Body of pancreas (tissue), 4 donors: ENCODE measurements at regions not wholly inside any gene's neighbourhood (a gene's known extent, or its start where the extent isn't known, plus 50 kb on each side); places are given as distances from the start of the nearest gene placed in this dataset.

Experiments used
- ATAC-seq: fragments of 150-250 bp; one replicate; pipeline ENCODE4 v1.9.1; 2016
- DNase-seq, 4 donors: peaks; one replicate each; pipeline ENCODE4 v3.0.0-alpha.2; 2019
- H3K27ac ChIP-seq, 4 donors: fragments of 200-600 bp; sonication (generic); 1 replicate in 3 of 4; 2 replicates in 1 of 4; pipeline versions ENCODE4 v1.5.1 to v1.6.1; 2016 to 2019; ENCODE audit warnings: mild to moderate bottlenecking in 1 of 4, mixed read lengths in 1 of 4, moderate library complexity in 1 of 4
- H3K27me3 ChIP-seq, 2 donors: fragments of 200-600 bp; sonication (generic); one replicate each; pipeline ENCODE4 v1.6.0; 2016; ENCODE audit warnings: mild to moderate bottlenecking in 1 of 2
- H3K36me3 ChIP-seq, 2 donors: fragments of 200-600 bp; sonication (generic); replicated peaks in 1 of 2; 2 replicates each; pipeline ENCODE4 v1.5.1; 2016; ENCODE audit warnings: low read depth in 2 of 2; ENCODE audit not compliant: insufficient read depth in 1 of 2
- H3K4me1 ChIP-seq: fragments of 200-600 bp; sonication (generic); one replicate; pipeline ENCODE4 v1.6.0; 2016
- H3K4me3 ChIP-seq, 2 donors: fragments of 200-600 bp; sonication (generic); 1 replicate in 1 of 2; 2 replicates in 1 of 2; pipeline ENCODE4 v1.5.1; 2016 to 2019
- H3K9me3 ChIP-seq, 3 donors: fragments of 200-600 bp; sonication (generic); 1 replicate in 2 of 3; 2 replicates in 1 of 3; pipeline ENCODE4 v1.5.1; 2016
- POLR2A ChIP-seq, 3 donors: fragments of 450-650 bp; IDR thresholded peaks; one replicate each; pipeline ENCODE4 v1.6.1; 2016; ENCODE audit warnings: antibody characterized with exemption in 3 of 3, mild to moderate bottlenecking in 2 of 3
- WGBS, 2 donors: methylation state at CpG; one replicate each; pipeline ENCODE4 v1.1.5; 2017; 5-methylcytosine and 5-hydroxymethylcytosine counted together
- intact Hi-C: fragments of 100-400 bp; cut with DNase I; formaldehyde crosslinking; loops from one replicate; pipeline ENCODE4 v1.15.1; 2023
- TF ChIP-seq, protein P1 (sequence below), 7 experiments: fragments of 450-650 bp in 4 of 7; fragments of 200-600 bp in 3 of 7; sonication (generic) in 3 of 7; IDR thresholded peaks; one replicate each; pipeline ENCODE4 v1.5.1; 2016 to 2019; ENCODE audit warnings: antibody characterized with exemption in 7 of 7

DNA sequence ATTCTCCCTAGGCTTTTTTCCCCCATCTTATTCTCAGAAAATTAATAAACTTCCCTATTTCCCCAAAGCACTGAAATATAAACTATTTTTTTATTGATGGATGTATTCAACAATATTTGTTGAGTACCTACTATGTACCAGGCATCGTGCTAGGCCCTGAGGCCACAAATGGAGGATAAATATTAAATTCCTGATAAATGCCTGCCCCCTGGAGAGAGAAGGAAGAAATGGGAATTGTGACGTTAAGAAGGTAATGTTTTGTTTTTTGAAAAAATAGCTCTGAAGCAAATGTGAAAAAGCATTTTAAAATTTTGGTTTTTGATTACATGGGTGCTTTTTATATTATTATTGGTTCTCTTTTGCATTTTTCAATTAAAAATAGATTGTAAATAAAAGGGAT is 60.5 kb upstream of the DPT start:
- intact Hi-C loops: no loop called here
- 47 to 53% methylated on average over 2 of the region's 2 CpGs for WGBS, 2 donors

DNA sequence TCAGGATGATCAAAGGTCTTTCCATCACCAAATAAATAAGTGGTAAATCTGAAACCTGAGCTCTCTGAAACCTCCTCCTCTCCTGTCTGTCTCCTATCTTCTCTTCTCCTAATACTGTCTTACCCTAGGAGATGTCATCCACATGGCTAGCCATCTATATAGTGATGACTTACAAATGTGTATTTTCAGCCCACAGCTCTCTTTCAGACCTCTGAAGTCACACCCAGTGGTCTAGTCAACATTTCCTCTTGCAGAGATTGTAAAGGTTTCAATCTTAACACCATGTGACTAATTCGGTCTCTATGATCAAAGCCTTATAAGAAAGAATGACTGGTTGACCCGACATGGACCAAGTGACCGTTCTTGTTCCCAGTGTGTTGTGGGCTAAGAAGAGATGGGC is 63.1 kb upstream of the DPT start:
- DNase-seq (no peak), ATAC-seq (no peak)
- Histone ChIP-seq H3K9me3 (no peaks in the 10 kb centered on the region), H3K36me3 (no peaks in the 10 kb centered on the region), H3K4me3 (no peak overlapping the region), H3K27me3 (no peaks in the 10 kb centered on the region), H3K4me1 (no peaks in the 10 kb centered on the region), H3K27ac (no peak overlapping the region)
- WGBS, 2 donors: 73 to 76% methylated on average over 3 of the region's 3 CpGs
- intact Hi-C loops: no loop called here
- no peak for TF ChIP-seq POLR2A (IDR thresholded peaks at IDR 0.05)
- TF ChIP-seq, protein P1, sequence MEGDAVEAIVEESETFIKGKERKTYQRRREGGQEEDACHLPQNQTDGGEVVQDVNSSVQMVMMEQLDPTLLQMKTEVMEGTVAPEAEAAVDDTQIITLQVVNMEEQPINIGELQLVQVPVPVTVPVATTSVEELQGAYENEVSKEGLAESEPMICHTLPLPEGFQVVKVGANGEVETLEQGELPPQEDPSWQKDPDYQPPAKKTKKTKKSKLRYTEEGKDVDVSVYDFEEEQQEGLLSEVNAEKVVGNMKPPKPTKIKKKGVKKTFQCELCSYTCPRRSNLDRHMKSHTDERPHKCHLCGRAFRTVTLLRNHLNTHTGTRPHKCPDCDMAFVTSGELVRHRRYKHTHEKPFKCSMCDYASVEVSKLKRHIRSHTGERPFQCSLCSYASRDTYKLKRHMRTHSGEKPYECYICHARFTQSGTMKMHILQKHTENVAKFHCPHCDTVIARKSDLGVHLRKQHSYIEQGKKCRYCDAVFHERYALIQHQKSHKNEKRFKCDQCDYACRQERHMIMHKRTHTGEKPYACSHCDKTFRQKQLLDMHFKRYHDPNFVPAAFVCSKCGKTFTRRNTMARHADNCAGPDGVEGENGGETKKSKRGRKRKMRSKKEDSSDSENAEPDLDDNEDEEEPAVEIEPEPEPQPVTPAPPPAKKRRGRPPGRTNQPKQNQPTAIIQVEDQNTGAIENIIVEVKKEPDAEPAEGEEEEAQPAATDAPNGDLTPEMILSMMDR (IDR thresholded peaks at IDR 0.05): no peak

More for the DNA sequence above, 60.5 kb upstream of the DPT start:
- no peaks in the 10 kb centered on the region for H3K27me3 ChIP-seq
- no peaks in the 10 kb centered on the region for H3K4me1 ChIP-seq
- no peak overlapping the region for H3K4me3 ChIP-seq
- TF ChIP-seq, protein P1 (IDR thresholded peaks at IDR 0.05): peak in 4 of 7 experiments; percentile 20 to 47 (median 28)
- TF ChIP-seq POLR2A (IDR thresholded peaks at IDR 0.05): no peak
- no peaks in the 10 kb centered on the region for H3K9me3 ChIP-seq
- no peaks in the 10 kb centered on the region for H3K36me3 ChIP-seq
- no peak for ATAC-seq
- no peak overlapping the region for H3K27ac ChIP-seq
- DNase-seq: no peak

DNA sequence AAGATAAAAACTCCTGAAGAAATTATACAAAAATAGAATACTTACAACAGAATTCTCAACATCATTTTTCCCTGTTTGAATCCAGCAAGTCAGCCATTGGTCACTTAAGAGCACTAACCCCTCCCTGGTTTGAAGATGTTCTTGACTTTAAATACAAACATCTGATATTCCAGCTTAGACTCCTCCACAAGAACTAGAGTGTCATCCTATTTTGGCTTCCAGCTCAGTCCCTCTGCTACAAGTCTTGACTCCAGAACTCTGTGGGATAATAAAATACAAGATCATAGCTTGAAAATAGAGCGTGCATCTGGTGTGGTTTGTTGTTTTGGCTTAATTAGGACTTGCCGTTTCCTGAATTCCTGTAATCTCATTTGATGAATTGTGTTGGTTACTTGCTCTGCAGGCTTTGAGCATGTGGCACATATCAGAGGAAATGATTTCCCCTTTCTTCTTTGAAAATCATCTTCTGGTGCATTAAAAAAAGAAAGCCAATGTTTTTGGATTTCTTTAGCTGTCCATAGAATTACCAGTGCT is 63.7 kb upstream of the DPT start:
- DNase-seq (no peak), ATAC-seq (no peak)
- no peaks in the 10 kb centered on the region for H3K36me3 ChIP-seq
- H3K27ac ChIP-seq: no peak overlapping the region
- H3K9me3 ChIP-seq: no peaks in the 10 kb centered on the region
- WGBS, 2 donors: 46 to 50% methylated on average over 2 of the region's 2 CpGs
- H3K4me1 ChIP-seq: no peaks in the 10 kb centered on the region
- H3K4me3 ChIP-seq: no peak overlapping the region
- TF ChIP-seq, protein P1 (IDR thresholded peaks at IDR 0.05): no peak
- no peak for TF ChIP-seq POLR2A (IDR thresholded peaks at IDR 0.05)
- intact Hi-C loops: no loop called here
- H3K27me3 ChIP-seq: no peaks in the 10 kb centered on the region

DNA sequence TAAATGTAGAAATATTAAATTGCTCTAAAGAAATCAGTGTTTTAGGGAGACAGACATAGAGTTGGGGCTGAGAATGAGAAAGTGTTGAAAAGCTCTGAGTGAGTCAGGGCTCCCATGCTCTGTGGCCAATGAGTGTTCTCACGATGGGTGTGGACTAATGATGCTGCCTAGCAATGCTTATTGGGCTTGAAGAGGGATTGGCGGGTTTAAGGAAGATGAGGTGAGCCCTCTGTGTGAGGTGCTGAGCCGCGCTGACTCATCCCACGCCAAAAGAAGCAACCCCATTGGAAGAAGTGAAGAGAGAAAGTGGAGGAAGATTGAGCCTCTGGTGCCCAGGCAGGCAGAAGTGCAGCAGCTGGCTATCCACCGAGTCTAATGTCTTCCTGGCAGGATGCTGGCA is 65.1 kb upstream of the DPT start:
- TF ChIP-seq, protein P1 (IDR thresholded peaks at IDR 0.05): no peak
- TF ChIP-seq POLR2A (IDR thresholded peaks at IDR 0.05): no peak
- H3K27ac ChIP-seq: no peak overlapping the region
- H3K36me3 ChIP-seq: no peaks in the 10 kb centered on the region
- no peak overlapping the region for H3K4me3 ChIP-seq
- no peaks in the 10 kb centered on the region for H3K27me3 ChIP-seq
- no peaks in the 10 kb centered on the region for H3K9me3 ChIP-seq
- peaks cover 2% of the 10 kb centered on the region for H3K4me1 ChIP-seq
- no peak for DNase-seq
- no peak for ATAC-seq
- WGBS, 2 donors: 90 to 94% methylated on average over 6 of the region's 6 CpGs
- intact Hi-C loops: no loop called here

DNA sequence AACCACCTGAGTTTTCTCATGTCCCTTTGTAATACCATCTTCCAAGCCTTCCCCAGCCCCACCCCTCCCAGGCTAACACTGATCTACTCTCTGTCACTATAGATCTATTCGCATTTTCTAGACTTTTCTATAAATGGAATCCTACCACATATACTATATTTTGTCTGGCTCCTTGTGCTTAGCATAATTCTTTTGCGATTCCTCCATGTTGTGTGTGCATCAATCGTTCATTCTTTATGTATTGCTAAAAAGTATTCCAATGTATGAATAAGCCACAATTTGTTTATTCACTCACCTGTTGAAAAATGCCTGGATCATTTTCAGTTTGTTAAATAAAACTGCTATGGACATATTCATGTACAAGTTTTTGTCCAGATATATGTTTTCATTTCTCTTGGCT is 66.7 kb upstream of the DPT start:
- no peak for DNase-seq
- no peak overlapping the region for H3K27ac ChIP-seq
- intact Hi-C loops: no loop called here
- H3K36me3 ChIP-seq: no peaks in the 10 kb centered on the region
- no peaks in the 10 kb centered on the region for H3K9me3 ChIP-seq
- ATAC-seq: no peak
- WGBS, 2 donors: 93 to 97% methylated on average over 3 of the region's 3 CpGs
- no peaks in the 10 kb centered on the region for H3K27me3 ChIP-seq
- TF ChIP-seq, protein P1 (IDR thresholded peaks at IDR 0.05): no peak
- no peak for TF ChIP-seq POLR2A (IDR thresholded peaks at IDR 0.05)
- H3K4me3 ChIP-seq: no peak overlapping the region
- peaks cover 19% of the 10 kb centered on the region for H3K4me1 ChIP-seq
